HG02588 (cell line): ENCODE measurements at regions not wholly inside any gene's neighbourhood (a gene's known extent, or its start where the extent isn't known, plus 50 kb on each side); places are given as distances from the start of the nearest gene placed in this dataset.

ENCODE experiments used
- ATAC-seq: cut with Tn5 transposase; IDR thresholded peaks from one replicate; pipeline ENCODE4 v1.9.1; 2021; ENCODE audit warnings: mild to moderate bottlenecking, moderate library complexity; ENCODE audit not compliant: unreplicated experiment

DNA sequence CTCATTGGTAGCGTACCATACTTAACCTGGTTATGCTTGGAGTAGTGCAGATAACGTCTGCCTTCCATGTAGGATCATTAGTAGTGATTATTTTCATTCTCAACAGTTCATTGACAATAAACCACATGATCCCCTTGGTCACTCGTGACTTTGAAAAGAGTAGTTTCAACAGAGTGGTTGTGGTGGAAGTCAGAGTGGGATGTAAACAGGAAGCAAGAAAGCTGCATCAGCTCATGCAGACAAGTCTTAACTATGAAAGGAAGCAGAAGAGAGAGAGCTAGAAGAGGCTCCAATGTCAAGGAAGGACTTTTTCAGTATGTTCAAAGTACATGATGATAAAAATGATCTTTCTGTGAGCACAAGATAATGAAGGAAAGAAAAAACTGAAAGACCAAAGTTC, 287.4 kb downstream of the MBD2 start:
- no peak for ATAC-seq

- ATAC-seq = no peak
Observed at GRCh38 chr18:53935803-53936202, 288.7 kb downstream of the MBD2 start.

DNA sequence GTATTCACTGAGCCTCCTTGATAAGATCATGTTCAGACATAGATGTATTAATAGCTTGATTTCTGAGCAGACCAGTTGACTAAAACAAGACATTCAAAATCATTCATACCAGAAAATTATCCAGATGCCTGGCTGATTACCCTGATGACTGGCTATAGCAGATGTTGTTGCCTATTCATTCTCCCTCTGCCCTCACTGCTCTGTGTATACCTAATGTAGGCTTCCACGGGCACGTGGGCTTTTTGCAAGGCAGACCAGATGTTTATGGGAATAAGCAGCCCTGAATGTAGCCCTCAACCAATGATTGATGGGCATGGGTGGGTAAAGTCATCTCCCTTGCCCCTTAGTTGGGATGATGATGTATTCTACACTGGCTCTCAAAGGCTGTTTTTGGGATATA, 289.1 kb downstream of the MBD2 start:
- no peak for ATAC-seq

DNA sequence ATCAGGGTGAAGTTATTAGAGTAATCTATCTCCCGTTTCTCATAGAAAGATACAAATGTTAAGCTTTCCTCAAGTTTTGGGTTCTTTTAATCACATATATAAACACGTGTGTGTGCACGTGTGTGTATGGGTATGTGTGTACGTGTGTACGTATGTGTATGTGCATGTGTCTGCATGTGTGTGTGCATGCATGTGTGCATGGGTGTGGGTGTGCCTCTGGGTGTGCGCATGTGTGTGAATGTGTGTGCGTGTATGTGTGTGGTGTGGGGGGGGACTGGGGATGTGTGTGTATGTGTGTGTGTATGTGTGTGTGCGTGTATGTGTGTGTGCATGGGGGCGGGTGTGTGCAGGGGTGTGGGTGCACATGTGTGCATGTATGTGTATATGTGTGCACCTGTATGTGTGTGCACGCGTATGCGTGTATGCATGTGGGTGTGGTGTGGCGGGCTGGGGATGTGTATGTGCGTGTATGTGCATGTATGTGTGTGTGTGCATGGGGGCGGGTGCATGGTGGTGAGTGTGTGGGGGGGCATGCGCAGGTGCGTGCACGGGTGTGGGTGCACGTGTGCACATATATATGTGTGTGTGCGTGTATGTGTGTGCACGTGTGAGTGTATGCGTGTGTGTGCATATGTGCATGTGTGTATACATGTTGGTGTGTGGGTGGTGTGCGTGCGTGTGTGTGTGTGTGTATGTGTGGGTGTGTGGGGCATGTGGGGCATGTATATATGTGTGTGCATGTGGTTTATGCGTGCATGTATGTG, 304.0 kb downstream of the MBD2 start:
- no peak for ATAC-seq

DNA sequence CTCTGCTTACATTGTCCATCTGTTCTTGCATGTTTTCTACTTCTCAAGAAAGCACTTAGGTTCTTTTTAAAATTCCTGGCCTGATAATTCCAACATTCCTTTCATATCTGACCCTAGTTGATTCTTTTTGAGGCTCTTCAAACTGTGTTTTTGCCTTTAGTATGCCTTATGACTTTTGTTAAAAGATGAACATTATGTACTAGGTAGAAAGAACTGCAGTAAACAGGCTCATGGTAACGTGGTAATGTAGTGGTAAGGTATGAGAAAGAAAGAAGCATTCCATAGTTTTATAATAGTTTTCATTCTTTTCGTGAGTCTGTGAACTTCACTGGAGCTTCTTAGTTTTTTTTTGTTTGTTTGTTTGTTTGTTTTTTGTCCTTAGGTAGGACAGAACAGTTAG, 306.4 kb downstream of the MBD2 start:
- no peak for ATAC-seq

DNA sequence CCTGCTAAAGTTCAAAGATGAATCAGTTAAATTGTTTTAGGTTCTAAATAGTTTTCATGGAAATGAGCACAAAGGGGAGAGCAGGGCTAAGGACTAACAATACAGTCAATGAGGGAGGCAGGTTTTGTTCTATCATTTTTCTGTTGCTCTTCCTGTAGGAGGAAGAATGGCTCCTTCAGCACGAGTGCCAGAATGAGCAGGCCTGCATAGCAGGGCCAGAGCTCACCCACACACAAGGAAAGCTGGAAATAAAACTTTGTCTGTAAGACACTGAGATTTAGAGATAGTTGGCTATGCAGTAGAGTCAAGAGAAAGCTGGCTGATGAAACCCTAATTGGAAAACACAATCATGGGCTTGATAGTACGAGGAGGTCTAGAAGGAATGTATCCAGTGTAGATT, 313.3 kb downstream of the MBD2 start:
- no peak for ATAC-seq

- ATAC-seq = peak; percentile 68
Observed at GRCh38 chr18:53909668-53910067, 314.8 kb downstream of the MBD2 start.

DNA sequence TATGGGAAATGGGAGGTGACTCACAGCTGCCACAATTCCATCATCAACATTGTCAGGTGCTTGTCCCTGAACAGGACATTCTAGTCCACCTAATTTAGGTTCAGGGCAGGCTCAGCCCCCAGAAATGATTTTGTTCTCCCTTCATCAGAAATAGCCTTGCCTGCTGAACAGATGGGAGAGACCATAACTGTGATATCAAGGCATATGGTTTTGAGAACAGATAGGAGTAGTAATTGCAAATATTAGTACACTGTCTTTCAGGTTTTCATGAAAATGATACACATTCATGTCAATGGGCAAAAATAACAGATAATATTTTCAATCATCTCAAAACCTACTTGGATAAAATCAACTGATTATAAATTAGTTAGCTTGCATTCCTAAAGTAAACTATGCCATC, 316.5 kb downstream of the MBD2 start:
- ATAC-seq = no peak

DNA sequence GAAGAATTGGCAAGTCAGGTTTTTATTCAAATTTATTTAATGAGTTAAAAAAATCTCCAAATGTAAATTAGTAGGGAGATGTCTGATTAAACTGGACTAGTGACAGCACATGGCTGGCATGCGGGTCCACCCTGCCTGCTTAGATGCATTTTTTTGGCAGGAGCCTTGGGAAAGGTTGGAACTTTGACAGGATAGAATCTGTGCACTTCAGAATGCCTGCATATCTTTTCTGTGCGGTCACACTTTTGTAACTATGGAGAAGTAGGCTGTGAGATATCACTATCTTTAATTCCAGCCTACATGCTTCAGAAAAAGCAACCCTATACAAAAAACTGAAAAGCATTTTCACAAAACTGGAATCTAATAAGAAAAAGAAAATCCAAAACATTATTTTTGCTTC, 317.8 kb downstream of the MBD2 start:
- ATAC-seq = no peak

DNA sequence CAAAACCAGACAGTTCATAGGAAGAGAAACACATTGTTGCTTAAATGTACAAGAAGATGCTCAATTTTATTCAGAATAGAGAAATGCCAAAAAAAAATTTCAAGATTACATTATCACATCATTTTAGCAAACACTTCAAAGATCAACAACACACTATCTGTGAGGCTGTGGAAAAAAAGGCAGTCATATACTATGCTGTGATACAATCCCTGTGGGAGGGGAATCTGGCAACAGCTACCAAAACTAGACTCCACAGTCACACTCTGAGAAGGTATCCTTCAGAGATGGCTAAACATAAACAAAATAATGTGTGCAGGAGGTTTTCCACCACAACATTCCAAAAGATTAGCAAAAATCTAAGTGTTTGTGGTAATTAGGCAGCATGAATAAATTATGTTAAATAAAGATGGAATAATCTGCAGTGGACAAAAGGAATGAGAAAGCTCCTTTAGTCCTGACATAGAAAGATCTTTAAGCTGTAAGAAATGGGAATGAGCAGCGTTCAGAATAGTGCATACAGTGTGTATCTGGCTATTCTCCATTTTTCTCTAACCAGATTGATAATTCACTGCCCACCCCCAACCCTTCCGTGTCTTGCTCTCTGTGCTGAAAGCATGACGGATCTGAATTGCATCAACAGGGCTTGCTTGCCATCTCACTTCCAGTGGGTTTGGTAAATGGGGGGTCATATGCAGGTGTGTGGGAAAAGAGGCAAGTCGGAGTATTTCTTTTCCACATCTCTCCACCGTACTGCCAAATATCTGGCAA, 329.6 kb downstream of the MBD2 start:
- no peak for ATAC-seq

GRCh38 chr18:53887447-53887846, 337.0 kb downstream of the MBD2 start:
- ATAC-seq = no peak

DNA sequence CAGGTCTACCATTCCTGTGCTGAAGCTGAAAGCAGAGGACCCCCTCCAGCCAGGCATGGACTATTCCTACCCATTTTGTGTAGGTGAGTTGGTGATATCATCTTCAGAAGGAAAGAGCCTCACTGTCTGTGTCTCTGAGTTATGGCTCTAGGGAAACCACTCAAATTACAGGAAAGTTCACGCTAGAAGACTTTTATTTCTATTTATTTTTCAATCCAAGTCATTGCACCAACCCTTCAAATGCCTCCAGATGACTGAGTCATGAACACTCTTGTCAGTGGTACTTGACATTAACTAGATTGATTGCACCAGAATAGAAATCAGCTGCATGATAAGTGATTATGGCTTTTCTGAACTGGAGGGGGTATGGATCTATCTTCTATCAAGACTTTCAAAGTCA, 338.4 kb downstream of the MBD2 start:
- no peak for ATAC-seq

DNA sequence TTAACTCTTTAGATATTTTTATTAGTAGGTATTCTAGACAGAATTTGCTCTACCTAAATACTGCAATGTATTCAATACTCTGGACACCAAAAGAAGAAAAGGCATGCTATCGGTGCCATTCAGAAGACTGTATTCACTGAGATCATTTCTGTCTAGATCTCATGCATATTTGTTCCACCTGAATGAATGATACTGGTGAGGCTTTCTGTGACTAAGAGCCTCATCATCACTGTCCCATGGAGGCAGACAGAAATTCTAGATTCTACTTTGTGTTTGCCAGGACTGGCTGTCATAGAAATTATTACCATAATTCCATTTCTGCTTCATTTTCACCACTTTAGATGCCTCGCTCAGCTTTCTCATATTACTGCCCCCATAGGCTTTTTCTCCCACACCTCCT, 340.7 kb downstream of the MBD2 start:
- no peak for ATAC-seq

GRCh38 chr18:53874103-53874502, 350.4 kb downstream of the MBD2 start:
- no peak for ATAC-seq

DNA sequence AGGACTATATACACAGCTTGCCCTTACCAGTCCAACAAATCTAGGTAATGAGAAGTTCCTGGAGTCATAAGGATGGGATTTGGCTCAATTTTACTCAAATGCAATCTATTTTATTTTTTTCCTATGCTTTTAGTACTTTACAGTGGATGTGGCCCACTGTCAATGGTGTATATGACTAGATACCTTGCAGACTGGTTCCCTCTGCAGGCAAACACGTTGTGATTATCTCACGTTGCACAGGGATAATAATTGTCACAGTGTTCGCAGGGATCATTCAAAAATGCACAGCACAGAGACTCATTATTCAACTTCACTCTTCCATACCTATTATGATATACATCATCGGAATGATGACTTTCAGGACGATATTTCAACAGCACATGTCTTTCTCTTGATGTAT, 359.7 kb downstream of the MBD2 start:
- no peak for ATAC-seq

- ATAC-seq = no peak
Observed at GRCh38 chr18:53862921-53863320, 361.5 kb downstream of the MBD2 start.

- ATAC-seq = no peak
Observed at GRCh38 chr18:53861185-53861584, 363.3 kb downstream of the MBD2 start.

DNA sequence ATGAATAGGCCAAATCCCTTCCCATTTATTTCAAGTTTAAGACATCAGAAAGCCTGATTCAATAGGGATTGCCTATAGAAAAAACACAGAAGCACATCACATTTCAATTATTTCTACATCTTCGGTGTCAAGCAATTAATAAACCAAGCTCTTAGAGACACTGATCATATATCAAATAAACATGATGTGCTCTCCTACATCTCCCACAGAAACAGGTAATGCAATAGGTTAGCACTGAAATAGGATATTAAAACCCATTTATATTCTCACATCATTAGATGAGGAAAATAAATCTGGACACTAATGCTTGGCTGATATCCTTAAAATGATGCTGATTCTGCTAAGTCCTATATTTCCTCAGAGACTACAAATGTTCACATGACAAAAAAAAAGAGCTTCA, 364.7 kb downstream of the MBD2 start:
- ATAC-seq = no peak

- no peak for ATAC-seq
Observed at GRCh38 chr18:53850902-53851301, 373.6 kb downstream of the MBD2 start.

DNA sequence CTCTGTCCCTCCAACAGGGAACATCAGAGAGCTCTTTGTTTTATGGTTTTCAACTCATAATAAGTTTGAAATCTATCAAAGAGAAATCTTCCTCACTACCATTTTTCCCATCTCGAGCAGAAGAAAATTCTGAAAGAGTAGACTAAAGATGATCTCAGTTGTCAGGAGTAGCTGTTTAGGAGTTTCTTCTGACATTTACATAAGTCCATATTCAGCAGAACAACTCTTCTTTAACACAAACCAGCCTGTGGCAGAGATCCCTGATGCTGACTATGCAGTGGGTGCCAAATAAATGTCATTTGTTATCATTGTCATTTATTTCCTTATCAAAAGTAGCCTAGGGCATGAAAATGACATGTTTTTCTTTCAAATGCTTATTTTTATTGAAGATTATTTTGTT, 380.7 kb downstream of the MBD2 start:
- no peak for ATAC-seq

DNA sequence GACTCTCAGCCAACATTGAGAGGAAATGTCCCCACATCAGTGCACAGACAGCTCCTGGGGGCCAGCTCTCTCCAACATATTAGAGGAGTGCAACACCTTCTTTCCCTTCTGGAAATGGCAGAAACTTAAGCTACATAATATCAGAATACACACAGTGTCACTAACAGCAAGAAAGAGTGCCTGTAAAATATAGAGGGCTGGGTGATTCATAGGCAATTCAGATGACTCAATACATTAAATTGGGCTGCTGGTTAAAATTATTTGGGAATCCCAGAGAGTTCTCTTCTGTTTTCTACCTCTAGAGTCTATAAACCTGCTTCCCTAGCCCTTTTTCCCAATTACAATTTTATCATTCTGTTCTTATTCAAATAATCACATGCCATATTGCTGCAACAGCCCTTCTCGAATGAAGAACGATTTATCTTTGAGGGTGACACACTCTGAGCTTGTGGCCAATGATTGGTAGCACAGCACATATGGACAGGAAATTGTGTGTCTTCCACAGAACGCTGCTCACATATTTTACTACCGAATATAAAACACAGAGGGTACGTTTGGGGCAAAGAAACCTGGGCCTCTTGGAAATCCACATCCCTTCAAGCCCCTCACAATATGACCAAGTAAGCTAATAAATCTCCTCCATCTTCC, 381.2 kb downstream of the MBD2 start:
- no peak for ATAC-seq

- no peak for ATAC-seq
Observed at GRCh38 chr18:53838746-53839145, 385.7 kb downstream of the MBD2 start.
